ENCODE measurements at regions not wholly inside any gene's neighbourhood (a gene's known extent, or its start where the extent isn't known, plus 50 kb on each side); places are given as distances from the start of the nearest gene placed in this dataset.

- no peak for TF ChIP-seq POLR2A (IDR thresholded peaks at IDR 0.05)
- TF ChIP-seq CTCF (IDR thresholded peaks at IDR 0.05): no peak
These were observed 152.2 kb downstream of the ASMT start for GRCh38 chrX:1767026-1767425.
